IPS-20b (cell line): ENCODE measurements at regions not wholly inside any gene's neighbourhood (a gene's known extent, or its start where the extent isn't known, plus 50 kb on each side); places are given as distances from the start of the nearest gene placed in this dataset.

Source experiments
- H3K27ac ChIP-seq: one replicate; pipeline ENCODE4 v1.5.1; 2013; ENCODE audit warnings: low read length
- H3K27me3 ChIP-seq: 2 replicates; pipeline ENCODE4 v1.6.1; 2013; ENCODE audit warnings: mild to moderate bottlenecking, low read length, inconsistent platforms; ENCODE audit not compliant: insufficient read depth
- H3K36me3 ChIP-seq: 2 replicates; pipeline ENCODE4 v1.6.1; 2013; ENCODE audit warnings: low read depth, mild to moderate bottlenecking, inconsistent platforms, low read length, moderate library complexity; ENCODE audit not compliant: insufficient read depth
- H3K4me1 ChIP-seq: 2 replicates; pipeline ENCODE4 v1.6.1; 2013; ENCODE audit warnings: mild to moderate bottlenecking, control low read depth, inconsistent platforms, low read length, moderate library complexity; ENCODE audit not compliant: insufficient read depth
- H3K4me3 ChIP-seq: 2 replicates; pipeline ENCODE4 v1.5.1; 2013; ENCODE audit warnings: mild to moderate bottlenecking, low read length, inconsistent platforms
- H3K9ac ChIP-seq: 2 replicates; pipeline ENCODE4 v1.6.1; 2013; ENCODE audit warnings: low read depth, mild to moderate bottlenecking, inconsistent platforms, low read length, moderate library complexity
- H3K9me3 ChIP-seq: 2 replicates; pipeline ENCODE4 v1.6.1; 2013; ENCODE audit warnings: mild to moderate bottlenecking, low read depth, low read length, inconsistent platforms; ENCODE audit not compliant: insufficient read depth

DNA sequence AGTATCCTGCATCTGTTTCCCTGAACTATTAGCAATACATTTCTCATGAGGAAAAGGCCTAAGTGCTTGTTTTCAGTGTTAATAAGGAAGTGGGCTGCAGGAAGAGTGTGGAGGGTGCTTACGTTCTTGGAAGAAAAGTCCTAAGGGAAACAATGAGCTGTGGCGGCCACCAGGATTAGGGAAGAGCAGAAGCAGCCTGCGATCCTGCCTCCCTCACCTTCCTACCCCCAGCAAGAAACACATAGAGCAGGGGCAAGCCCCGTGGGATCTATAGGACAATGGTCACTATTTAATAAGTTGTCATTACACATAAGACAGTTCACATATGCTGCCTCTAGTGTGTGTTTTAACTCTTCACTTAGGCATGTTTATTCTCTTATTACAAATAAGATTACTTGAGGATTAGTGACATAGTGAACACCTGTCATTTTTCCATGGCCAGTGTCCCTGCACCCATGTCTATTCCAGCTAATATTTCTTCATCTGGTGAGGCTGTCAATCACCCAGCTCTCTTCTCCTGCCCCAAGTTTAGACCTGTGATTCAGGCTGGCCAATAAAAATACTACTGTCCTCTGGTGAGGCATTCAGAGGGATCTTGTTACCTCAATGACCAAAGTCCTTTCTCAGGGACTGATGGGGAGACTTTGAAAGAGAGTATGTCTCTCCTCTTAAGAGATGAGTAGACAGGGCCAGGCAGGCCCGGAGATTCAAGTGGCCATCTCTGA, 510.9 kb upstream of the CELF4 start:
- no peak overlapping the region for H3K9ac ChIP-seq
- no peaks in the 10 kb centered on the region for H3K36me3 ChIP-seq
- no peaks in the 10 kb centered on the region for H3K27me3 ChIP-seq
- H3K27ac ChIP-seq, result no peak overlapping the region
- no peaks in the 10 kb centered on the region for H3K4me1 ChIP-seq
- no peak overlapping the region for H3K4me3 ChIP-seq
- H3K9me3 ChIP-seq, result no peaks in the 10 kb centered on the region

DNA sequence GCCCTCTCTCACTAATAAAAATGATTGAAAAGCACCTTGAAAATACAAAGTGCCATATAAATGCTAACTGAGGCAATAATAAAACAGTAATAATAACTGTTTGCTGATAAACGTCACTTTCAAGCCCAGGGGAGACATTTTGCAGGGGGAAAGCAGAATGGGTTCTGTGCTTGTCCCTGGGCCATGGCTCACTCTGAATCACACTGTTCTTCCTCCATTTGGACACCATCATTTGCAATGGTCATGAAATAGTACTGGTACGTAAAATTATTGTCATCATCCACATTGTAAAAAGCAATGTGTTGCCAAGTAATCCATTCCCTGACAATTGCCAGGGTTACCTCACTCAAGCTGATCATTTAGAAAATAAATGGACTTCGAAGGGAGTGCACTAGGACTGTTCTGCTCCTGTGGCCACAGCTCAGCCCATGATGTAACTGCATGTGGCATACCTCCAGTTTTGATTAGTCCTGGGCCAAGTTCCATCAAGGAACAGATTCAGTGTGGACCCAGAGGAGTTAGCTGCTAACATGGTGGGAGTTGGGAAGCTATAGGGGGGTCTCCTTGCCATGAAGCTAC, 508.8 kb upstream of the CELF4 start:
- no peaks in the 10 kb centered on the region for H3K4me1 ChIP-seq
- no peak overlapping the region for H3K4me3 ChIP-seq
- no peak overlapping the region for H3K27ac ChIP-seq
- no peaks in the 10 kb centered on the region for H3K36me3 ChIP-seq
- H3K9ac ChIP-seq, result no peak overlapping the region
- H3K9me3 ChIP-seq, result no peaks in the 10 kb centered on the region
- no peaks in the 10 kb centered on the region for H3K27me3 ChIP-seq

DNA sequence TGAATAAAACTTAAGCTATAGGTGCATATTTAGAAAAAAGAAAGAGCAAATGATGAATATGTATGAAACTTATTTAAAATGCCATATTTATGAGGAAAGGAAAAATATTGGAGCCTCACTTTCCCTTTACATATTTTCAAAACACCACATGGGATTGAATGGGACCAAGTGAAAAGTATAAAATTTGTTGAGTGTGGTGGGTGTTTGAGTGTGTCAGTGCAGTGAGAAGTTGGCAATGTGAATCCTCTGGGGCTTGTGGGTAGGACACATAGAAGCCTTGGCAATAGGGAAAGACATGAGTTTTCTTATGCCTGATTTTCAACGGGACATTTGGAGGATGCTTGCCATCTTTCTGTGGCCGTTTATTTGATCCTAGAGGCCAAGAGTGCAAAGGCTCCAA, 502.2 kb upstream of the CELF4 start:
- Histone ChIP-seq H3K36me3 (no peaks in the 10 kb centered on the region), H3K9me3 (no peaks in the 10 kb centered on the region)

DNA sequence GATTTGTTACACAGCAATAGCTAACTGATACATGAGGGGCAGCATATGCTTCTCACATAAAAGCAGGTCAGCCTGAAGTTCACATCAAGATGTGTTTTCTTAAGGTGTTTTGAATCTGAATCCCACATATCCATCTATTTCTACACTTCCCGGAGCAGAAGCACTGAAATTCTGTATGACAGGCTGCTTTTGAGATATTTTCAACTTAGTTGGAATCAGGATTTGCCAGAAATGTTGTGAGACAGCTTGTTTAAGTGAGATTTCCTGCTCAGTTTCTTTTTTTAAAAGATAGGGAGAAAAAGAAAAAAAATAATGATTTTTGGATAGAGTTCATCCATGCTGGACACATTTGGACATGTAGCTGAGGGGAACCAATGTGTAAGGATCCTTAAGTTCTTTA, 501.5 kb upstream of the CELF4 start:
- Histone ChIP-seq H3K4me1 (no peaks in the 10 kb centered on the region), H3K36me3 (no peaks in the 10 kb centered on the region), H3K9me3 (no peaks in the 10 kb centered on the region), H3K27me3 (no peaks in the 10 kb centered on the region), H3K4me3 (no peak overlapping the region), H3K27ac (no peak overlapping the region), H3K9ac (no peak overlapping the region)

More for the DNA sequence above, 502.2 kb upstream of the CELF4 start:
- Histone ChIP-seq H3K9ac (no peak overlapping the region), H3K4me1 (no peaks in the 10 kb centered on the region), H3K27ac (no peak overlapping the region), H3K27me3 (no peaks in the 10 kb centered on the region), H3K4me3 (no peak overlapping the region)

DNA sequence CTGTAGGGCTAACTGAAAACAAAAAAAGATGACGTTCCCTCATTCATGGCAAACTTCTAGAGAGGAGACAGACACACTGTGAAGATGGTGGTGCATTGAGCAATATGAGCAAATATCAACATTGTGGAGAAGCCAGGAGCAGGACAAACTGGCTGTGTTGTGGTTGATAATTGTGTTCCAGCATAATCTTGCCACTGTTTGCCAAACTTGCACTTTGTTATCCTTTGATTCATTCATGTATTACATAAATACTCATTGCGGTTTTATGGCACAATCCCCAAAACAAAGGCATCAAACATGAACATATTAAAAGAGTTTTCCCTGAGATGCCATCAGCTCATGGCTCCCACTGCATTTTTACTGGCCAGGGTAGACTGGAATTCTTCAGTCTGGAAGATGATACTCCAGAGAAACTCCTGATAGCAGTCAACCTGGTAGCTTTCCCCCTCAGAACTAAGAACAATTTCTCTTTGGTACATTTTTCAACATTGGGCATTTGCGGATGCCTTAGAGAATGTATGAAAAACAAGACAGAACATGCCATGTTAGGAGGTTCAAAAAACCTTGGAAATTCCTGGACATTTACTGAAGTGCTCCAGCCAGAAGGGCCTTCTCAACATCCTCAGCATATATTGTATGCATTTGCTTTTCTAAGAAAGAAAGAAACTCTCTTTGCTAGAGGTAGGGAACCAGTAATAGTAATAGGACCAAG, 487.4 kb upstream of the CELF4 start:
- Histone ChIP-seq H3K4me1 (peaks cover 3% of the 10 kb centered on the region; the same call in 1 of the 2 replicates), H3K4me3 (no peak overlapping the region), H3K36me3 (no peaks in the 10 kb centered on the region), H3K27me3 (no peaks in the 10 kb centered on the region), H3K9ac (no peak overlapping the region), H3K9me3 (no peaks in the 10 kb centered on the region; the same call in 1 of the 2 replicates), H3K27ac (no peak overlapping the region)

DNA sequence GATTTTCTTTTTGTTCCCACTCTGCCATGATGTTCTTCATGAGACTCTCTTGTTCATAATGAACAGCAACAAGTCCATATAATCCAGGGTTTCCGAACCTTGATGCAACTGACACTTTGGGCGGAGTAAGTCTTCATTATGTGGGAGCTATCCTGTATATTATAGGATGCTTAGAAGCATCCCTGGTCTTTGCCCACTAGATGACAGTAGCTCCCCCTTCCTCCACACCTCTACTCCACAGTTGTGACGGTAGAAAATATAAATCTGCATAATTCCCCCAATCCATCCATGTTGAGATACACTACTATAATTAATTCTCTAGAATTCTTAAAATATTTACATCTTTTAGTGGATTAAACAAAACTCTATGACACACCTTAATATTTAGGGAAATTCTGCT, 482.2 kb upstream of the CELF4 start:
- Histone ChIP-seq H3K4me3 (no peak overlapping the region), H3K27me3 (no peaks in the 10 kb centered on the region), H3K9ac (no peak overlapping the region), H3K9me3 (no peaks in the 10 kb centered on the region; the same call in 1 of the 2 replicates), H3K27ac (no peak overlapping the region), H3K36me3 (no peaks in the 10 kb centered on the region), H3K4me1 (no peaks in the 10 kb centered on the region)

DNA sequence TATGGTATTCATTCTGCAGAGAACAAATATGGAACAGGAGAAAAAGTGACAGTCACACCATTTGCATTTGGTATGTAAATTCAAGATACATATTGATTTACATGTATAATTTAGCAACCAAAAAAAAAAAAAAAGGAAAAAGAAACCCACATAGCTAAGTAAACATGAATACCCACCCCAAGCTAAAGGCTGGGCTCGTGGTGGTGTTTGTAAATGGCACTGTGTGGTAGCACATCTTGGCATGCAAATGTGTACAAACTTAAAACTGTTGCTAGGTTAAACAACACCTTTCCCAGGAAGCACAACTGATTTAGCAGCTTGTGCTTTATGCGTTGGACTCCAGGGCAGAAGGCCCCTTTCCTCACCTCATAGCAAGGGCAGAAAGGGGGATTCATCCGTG, 481.1 kb upstream of the CELF4 start:
- no peak overlapping the region for H3K4me3 ChIP-seq
- H3K4me1 ChIP-seq, result no peaks in the 10 kb centered on the region
- no peak overlapping the region for H3K27ac ChIP-seq
- no peaks in the 10 kb centered on the region for H3K27me3 ChIP-seq
- H3K36me3 ChIP-seq, result no peaks in the 10 kb centered on the region
- H3K9me3 ChIP-seq, result no peaks in the 10 kb centered on the region; the same call in 1 of the 2 replicates
- H3K9ac ChIP-seq, result no peak overlapping the region

DNA sequence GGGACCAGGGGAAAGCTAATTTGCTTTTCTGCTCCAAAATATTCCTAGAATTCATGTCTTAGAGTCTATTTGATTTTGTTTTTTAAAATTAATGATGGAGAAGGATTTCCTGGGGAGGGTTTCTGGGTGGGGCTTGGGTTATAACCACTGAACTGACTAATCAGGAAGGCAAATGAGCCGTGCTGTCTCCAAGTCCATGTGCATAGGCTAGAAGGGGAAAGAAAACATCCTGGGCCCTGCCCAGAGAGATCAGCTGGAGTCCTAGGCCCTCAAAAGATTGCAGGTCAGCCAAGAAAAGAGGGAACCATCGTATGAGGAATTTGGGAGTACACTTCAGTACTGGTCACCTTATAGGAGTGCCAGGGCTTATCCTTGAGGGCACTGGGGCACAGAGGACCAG, 480.2 kb upstream of the CELF4 start:
- Histone ChIP-seq H3K9ac (no peak overlapping the region), H3K36me3 (no peaks in the 10 kb centered on the region), H3K4me1 (no peaks in the 10 kb centered on the region), H3K9me3 (no peaks in the 10 kb centered on the region), H3K27ac (no peak overlapping the region), H3K27me3 (no peaks in the 10 kb centered on the region), H3K4me3 (no peak overlapping the region)

DNA sequence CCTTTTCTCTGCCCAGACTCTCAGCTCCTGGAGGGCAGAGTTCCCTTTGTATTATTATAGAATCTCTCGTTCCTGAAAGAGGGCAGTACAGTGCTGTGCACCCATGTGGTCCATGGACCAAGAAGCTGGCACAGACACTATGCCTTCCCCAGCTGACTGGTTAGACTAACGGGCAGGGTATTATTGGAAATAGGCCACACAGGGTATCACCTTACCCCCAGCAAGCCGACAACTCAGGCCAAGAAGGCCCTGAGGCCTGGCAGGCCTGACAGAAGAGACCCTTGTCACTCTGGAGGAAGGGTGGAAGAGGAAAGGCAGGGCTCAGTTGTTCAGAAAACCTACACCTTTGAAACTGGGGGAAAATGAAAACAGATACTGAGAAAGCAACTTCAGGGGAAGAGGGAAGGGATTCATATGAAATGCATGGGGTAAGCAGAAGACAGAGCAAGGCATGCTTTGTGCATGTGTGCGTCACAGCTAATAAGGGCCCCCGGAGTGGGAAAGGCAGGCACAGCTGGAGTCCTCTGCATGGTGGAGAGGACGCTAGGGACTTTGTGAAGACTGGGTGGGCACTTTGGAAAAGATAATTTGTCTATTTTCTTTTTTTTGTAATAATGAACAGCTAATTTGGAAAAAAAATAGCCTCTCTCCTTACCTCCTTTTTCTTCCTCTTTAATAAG, 476.8 kb upstream of the CELF4 start:
- Histone ChIP-seq H3K4me3 (no peak overlapping the region), H3K4me1 (no peaks in the 10 kb centered on the region), H3K9me3 (no peaks in the 10 kb centered on the region), H3K36me3 (no peaks in the 10 kb centered on the region), H3K27me3 (no peaks in the 10 kb centered on the region), H3K27ac (no peak overlapping the region), H3K9ac (no peak overlapping the region)

DNA sequence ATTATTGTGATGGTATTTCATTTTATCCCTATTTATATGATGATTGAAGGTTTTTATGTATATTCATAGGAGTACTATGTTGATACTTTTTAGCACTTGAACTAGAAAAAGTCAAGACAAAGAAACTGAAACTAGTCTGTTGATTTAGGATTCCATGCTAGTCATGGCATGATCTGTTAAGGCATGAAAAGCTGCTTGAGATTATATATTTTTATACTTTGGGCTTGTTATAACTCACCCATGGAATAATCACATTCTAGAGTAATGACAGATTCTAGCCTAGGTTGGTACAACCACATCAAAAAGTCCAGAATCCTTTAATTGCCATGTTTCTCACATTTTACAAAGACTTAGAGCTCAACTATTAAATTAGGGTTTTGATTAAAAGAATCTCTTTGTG, 472.6 kb upstream of the CELF4 start:
- Histone ChIP-seq H3K27me3 (no peaks in the 10 kb centered on the region), H3K27ac (no peak overlapping the region), H3K9ac (no peak overlapping the region), H3K4me3 (no peak overlapping the region), H3K4me1 (no peaks in the 10 kb centered on the region), H3K36me3 (no peaks in the 10 kb centered on the region), H3K9me3 (no peaks in the 10 kb centered on the region)

DNA sequence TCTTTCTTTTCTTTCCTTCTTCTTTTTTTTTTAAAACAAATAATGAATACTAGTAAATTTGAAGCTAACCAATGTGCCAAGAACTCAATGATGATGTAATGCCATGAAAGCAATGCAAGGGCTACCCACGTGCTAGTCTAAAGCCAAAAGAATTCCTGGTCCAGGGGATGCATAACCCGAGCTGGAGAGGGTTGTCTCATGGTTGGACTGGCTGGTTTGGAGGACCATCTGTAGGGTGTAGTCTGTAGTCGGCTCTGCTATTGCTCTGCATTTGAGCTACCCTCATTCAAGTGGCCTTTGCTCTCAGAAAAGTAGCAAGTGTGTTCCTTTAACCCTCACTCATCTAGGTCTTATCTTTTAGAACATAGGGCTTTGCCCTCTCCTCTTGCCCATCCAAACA, 469.6 kb upstream of the CELF4 start:
- no peaks in the 10 kb centered on the region for H3K27me3 ChIP-seq
- no peak overlapping the region for H3K9ac ChIP-seq
- H3K27ac ChIP-seq, result no peak overlapping the region
- no peak overlapping the region for H3K4me3 ChIP-seq
- H3K36me3 ChIP-seq, result no peaks in the 10 kb centered on the region
- H3K9me3 ChIP-seq, result no peaks in the 10 kb centered on the region
- H3K4me1 ChIP-seq, result no peaks in the 10 kb centered on the region
